GM21526 (cell line): ENCODE measurements at regions not wholly inside any gene's neighbourhood (a gene's known extent, or its start where the extent isn't known, plus 50 kb on each side); places are given as distances from the start of the nearest gene placed in this dataset.

Experiments used
- ATAC-seq: cut with Tn5 transposase; IDR thresholded peaks from one replicate; pipeline ENCODE4 v1.9.1; 2021; ENCODE audit warnings: moderate library complexity; ENCODE audit not compliant: unreplicated experiment, low FRiP score

DNA sequence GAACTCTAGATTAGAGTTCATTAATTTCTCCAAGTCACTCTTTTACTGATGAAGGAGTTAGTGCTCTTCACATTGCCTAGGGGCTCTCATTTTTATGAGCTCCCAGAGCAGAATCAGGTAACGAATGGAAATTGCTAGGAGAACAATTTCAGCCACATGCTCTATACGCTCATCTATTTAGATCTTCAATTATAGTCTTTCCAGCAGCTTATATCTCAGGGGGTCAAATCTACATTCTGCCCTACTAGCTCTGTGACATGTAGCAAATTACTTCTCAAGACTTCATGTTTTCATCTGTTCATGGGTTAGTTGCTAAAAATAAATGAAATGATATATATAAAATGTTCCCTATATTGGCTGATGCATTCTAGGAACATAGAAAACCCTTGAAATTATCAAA, 183.6 kb downstream of the PLPP3 start:
- ATAC-seq = no peak

DNA sequence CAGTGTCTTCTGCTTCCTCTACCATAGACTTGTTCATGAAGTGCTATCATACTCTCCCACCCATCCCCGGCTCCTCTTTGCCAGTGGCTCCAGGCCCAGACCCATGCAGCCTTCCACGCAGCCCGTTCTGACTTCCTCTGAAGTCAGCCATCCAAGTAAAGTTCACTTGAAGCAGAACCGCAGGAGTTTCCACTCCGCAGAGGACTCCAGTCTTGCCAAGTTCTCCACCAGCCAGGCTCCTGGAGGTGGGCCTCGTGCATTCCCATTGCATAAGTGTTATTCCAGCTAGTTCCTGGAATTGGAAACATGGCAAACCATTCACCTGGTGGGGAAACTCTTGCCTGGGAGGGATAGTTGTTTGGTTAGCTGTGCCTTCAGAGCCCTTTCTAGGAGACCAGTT, 185.1 kb downstream of the PLPP3 start:
- no peak for ATAC-seq

DNA sequence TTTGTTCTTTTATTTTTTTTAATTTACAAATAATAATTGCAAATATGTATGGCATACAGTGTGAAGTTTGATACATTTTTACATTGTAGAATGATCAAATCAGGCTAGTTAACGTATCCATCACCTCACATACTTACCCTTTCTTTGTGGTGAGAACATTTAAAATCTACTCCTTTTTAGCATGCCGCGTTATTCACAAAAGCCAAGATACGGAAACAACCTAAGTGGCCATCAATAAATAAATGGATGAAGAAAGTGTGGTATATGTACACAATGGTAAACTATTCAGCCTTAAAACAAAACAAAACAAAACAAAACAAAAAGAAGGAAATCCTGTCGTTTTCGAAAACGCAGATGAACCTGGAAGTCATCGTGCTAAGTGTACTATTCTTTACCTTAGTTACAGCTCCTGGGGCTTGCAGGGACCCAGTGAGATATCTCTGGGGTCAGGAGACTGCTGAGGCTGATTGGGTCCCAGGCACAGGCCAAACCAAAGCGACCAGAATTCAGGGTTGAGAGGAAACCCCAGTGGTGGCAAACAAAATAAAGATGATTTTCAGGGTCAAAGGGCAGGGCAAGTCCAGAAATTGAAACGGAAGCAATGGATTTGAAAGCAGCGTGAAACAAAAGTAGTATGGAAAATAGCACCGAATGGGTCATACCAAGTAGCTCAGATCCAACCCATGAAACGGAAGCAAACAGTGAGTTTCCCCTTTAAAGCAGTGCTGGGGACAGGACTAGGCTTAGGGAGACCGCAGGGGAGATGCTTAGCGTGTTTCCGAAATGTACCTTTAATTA, 188.2 kb downstream of the PLPP3 start:
- ATAC-seq = no peak

DNA sequence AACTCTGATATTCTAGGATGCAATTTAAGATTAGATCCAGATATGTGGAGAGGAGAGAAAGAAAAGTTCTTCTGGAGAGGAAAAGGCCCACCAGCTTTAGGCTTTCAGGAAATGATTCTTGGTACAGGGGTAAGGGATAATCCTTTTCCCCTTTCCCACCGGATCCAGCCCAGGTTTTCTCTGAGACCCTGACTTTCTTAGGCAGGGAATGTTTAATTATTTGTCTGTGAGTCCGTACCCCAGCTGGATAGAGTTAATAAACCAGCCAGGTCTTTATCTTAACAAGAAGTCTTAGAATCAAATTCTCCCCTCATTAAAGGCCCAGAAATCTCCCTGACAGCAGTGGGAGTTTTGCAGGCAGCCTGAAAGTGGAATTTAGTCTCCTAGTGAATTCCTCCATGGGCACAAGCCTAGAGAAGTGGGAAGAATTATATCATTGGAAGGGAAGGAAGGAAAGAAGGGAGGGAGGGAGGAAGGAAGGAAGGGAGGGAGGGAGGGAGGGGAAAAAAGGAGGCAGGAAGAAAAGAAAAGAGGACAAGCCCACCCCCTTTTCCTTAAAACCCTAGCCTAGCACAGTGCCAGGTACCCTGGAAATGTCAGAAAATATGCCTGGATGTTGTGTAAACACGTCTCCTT, 189.0 kb downstream of the PLPP3 start:
- ATAC-seq = no peak

DNA sequence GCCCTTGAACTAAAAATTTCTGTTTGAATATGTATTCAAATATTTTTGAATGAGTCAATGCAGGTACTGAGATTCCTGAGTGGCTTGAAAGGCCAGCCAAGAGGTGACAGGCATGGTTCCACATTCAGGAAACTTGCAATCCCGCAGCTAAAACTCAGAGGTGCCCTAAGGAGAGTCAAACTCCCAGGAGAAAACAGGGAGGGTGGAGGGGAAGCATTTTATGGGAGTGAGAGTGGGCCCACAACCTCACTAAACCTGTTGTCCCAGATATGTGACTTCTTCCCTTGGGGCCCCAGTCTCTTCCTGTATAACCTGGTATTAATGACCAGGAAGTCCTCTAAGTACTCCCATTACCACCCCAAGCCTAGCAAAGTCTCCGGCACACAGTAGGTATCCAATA, 189.6 kb downstream of the PLPP3 start:
- no peak for ATAC-seq

DNA sequence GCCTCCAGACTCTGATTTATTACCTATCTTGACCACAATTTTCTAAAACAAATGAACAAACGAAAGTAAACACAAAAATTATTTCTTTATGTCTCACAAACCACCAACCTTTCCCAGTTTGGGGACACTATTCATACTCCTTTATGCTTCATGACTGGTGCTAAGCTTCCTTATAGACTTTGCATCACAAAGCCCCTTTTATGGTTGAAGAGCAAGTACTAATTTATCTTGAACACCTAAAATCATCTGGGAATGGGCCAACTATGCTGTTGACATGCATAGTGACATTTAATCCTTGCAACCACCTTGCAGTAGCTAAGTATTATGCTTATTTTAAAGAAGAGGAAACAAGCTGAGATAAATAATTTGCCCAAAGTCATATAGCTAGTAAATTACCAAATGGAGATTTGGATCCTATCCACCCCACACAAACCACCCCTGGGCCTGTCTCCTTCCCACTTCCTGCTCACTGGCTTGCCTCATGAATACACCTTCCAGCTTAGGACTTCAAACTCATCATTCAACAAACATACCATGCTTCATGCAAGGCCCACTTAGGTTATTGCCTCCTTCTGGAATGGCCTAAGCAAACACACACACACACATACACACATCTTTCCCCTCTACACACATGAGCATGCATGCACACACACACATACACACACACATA, 192.2 kb downstream of the PLPP3 start:
- ATAC-seq = no peak

DNA sequence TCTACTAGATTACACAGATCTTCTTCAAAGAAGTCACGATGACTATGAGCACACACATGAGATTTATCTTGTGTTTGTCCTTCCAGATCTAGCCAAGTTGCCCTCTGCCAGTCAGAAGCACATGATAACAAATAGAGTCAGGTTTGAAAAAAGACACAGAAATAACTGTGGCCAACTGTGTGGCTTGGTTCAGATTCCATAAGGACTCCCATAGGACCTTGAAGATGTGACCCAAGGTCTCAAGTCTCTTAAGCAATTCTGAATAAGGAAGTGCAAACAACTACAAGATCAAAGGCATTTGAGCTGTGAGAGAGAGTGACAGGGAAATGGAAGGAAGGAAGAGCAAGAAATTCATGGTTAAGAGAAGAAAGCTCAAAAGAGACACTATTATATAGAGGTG, 194.0 kb downstream of the PLPP3 start:
- ATAC-seq = no peak

DNA sequence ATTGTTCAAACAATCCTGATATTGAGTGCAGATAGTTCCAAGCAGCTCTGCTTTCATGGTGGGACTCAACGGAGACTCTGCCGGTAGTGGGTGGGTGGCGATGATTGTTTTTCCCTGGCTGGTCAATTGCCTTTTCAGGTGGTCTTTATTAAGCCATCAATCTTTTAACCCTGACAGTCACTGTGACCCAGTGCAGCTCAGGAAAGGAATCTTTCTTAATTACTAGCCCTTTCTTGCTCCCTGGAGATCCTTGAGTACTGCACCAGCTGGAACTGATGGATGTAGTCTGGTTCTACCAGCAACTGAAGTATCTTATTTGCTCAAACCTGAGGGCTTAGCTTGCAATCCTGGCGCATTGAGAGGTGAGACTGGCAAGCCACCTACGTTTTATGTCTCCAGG, 196.4 kb downstream of the PLPP3 start:
- ATAC-seq = no peak

DNA sequence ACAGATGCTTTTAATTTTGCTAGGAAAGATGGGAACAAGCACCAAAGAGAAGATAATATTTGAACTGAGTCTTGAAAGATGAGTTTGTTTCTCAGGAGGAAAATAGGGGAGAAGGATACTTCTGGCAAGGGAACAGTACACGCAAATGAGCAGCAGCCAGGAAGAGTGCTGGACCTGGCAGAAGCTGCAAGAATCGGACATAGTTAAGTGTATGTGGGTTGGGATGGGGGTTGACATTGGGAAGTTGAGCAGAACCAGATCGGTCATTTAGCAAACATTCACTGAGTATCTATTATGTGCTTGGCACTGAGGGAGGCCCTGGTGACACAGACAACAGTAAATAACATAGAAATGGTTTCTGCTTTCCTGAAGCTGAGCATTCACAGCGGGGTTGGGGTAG, 198.8 kb downstream of the PLPP3 start:
- ATAC-seq = no peak

DNA sequence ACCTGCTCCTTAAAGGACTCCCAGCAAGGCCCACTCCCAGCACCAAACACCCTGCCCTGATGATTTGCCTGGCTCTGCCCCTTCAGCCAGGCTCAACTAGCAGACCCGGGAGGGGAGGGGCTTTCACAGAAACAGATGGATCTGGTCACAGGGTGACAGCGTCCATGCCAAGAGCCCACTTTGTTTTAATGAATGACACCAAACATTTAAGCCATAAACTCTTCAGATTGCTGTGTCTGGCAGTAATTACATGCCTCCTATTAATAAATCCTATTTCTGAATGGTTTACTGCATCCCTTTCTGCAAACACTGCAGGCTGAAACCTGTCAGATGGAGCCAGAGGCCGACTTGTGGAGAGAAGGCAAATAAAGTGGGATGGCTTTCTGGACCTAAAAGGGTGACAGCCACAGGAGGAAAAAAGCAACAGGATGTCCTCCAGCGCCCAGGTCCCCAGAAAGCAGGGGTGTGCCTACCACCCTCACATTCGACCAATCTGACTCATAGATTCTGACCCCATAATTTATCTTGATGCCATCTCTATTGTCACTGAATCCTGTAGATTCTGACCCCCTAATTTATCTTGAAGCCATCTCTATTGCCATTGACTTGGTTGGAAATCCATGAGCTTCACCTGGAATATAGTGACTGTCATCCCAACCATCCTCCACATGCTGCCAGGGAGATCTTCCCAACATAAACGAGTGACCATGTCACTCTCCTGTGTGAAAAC, 200.9 kb downstream of the PLPP3 start:
- no peak for ATAC-seq

DNA sequence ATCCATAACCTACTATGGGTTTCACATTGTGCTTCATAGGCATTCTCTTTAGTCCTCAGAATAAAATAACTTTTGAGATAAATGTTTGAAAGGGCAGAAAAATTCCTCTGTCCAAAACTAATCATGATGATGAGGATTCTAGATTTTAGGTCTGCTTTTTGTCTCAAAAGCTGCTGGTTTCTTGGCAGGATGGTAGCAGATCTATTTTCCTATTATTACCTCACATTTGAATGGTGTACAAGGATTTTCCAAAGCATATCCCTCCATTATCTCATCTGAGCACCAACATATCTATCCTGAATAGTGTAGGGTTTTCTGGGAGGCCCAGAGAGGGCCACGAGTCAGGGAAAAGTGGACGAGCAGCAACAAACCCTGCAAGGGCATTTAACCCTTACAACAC, 201.9 kb downstream of the PLPP3 start:
- no peak for ATAC-seq

DNA sequence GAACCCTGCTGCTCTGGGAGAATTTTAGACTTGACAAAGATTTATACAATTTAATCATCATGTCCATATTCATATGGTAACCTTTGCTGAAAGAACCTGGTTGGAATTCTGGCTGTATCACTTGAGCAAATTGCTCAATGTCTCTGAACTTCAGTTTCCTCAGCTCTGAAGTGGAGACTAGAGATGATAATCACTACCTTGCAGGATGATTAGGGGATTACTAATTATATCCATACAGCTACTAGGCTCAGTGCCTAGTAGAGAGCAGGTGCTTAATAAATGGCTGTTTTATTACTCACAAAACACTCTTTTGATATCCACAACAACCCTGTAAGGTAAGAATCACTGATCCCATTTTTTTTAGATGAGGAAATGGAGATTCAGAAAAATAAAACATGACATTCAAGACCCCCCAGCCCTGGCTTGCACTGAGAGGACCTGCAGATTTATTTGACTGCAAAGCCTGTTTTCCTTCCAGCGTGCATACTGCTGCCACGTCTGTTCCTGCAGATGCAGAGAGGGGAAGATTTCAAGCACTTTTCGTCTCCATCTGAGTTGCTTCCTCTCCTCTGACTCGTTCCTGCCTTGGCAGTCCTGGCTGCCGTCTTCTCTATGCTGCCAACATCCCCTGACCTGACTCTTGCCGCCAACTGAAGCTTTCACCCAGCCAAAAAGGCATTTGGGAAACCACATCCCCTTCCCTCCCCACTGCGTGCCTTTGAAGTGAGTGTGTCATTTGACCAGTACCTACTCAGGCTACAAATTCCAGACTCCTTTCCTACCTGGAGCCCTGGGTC, 203.0 kb downstream of the PLPP3 start:
- ATAC-seq = no peak

DNA sequence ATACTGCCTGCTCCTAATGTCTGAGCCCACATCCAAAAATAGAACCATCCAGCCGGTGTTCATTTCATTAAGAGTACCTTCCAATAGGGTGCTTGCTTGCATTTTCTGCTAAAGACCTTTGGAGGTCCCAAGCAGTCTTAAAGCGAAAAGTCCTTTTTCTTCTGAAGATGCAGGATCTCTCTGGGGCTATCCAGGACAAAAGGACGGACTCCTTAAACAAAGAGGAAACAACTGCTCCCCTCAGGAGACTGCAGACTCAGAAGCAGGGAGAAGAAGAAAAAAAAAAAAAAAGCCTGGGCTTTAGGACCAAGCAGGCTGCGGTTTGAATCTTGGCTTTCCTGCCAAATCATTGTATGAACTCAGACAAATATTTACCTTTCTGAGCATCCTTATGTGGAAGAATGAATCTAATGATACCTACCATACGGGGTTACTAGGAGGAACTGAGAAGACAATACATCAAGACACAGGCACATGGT, 204.0 kb downstream of the PLPP3 start:
- no peak for ATAC-seq

DNA sequence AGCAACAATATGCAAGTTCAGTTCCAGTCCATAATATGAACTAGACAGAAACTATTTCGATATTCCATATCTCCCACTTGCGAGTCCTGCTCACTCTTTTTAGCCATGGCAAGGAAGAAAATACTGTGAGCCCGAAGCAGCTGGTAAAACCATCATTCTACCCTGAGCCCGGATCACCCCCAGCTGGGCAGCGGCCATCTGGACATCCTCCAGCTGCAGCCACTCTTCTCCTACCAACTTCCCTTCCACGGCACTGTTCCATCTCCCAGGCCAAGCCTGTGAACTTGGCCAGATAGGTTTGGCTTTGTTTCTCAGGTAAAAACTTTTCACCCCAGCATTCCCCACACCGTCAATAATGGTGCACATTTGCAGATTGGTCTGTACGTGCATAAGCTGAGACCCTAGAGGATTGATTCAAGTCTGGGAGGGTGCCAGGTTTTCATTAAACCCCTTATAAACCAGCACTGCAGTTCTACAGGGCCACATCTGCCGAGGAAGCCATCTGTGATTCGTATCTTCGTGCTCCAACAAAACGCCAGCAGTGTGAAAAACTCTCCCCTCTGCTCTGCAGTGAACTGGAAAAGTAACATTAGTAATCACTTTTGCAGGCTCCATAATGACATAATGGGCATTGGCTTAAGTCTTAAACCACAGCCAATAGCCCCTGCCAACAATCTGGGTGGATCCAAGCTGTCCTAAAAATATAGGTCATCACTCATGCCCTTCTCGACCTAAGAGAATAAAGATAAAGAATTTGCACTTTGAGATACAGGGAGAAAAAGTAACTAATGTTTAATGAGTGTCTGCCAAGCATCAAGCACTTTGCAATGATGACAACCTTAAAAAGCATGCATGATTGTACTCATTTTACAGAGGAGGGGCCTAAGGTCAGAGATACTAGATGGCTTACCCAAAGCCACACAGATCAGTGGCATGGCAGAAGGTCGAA, 205.1 kb downstream of the PLPP3 start:
- ATAC-seq = no peak

DNA sequence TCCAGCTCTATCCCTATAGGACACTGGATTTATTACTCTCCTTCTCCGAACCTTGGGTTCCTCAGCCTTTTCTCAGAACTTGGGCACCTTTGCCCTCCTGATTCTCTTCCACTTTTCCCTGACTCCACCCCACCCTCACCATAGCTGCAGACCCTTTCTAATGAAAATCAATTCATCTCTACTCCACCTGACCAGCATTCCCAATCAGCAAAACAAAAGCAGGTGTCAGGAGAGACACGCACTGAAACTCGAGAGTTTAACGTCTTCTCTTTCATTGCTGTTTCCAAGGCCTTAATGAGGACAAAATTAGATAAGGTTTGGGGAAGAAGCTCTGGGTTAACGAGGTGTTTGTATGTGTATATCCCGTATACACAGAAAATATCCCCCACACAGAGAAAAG, 208.8 kb downstream of the PLPP3 start:
- no peak for ATAC-seq

DNA sequence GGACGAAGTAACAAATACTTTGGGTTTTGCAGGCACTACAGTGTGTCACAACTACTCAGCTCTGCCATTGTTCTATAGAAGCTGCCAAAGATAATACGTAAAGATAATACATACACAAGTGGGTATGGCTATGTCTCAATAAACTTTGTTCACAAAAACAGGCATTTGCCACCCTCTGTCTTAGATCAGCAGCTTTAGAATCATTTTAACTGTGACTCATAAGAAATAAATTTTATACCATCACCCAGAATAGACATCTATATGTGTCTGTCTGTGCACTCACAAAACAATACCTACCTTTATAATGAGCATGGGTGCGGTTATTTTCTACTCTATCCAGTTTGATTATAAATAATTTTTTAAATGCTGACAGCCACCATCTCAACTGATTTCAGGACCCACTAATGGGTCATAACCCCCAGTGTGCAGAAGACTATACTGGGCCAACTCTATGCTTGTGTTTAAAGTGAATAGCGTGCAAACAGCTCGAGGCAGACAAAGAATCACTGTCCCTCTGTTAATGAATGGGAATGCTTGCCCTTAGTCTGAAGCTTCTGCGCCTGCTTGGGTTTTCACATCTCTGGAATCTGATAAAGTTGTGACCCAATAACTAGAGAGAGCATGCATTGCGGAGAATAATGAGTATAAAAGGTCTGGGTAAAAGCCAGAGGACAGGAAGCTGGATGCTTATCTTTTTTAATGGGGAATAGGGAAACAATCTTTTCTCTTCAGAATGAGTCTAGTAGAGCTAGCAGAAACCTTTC, 216.2 kb downstream of the PLPP3 start:
- no peak for ATAC-seq

DNA sequence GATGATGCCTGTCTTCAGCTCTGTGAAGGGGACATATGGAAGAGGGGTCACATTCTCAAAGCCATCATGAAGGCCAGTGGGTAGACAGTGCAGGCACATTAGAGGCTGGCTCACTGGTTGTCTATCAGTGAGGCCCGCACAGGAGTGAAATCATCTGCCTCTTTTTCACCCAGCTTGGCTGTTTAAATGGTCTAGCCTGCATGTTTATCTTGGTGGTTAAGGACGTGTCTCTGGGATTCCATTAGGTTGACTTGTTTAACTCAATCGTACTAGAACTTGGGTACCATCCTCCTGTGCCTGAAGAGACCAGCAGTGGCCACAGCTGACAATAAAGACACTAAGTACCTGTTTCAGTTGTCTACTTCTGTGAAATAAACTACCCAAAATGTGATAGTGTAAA, 219.3 kb downstream of the PLPP3 start:
- no peak for ATAC-seq

DNA sequence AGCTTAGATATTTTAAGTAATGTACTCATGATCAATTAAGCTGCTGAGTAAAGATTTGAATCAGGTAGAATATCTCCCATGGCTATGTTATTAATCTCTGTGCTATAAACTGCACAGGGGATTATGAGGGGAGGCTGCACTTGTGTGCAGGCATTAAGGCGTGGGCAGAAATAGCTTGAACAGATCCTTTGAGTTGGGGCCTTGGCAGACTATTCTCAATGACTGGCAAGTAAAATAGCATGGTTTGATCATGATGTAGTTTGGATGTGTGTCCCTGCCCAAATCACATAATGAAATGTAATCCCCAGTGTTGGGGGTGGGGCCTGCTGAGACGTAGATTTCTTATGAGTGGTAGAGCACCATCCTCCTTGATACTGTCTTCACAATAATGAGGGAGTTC, 220.3 kb downstream of the PLPP3 start:
- no peak for ATAC-seq
